A549 (cell line): ENCODE measurements at regions not wholly inside any gene's neighbourhood (a gene's known extent, or its start where the extent isn't known, plus 50 kb on each side); places are given as distances from the start of the nearest gene placed in this dataset.

ENCODE experiments used
- BCL3 ChIP-seq: fragments of >200 bp; sonication (Bioruptor Twin); formaldehyde crosslinking; IDR thresholded peaks from 3 replicates; pipeline ENCODE4 v1.6.1; 2016
- CTCF ChIP-seq: fragments of >200 bp; sonication (Bioruptor Twin); formaldehyde crosslinking; IDR thresholded peaks from 3 replicates; pipeline ENCODE4 v1.5.1; 2016
- EP300 ChIP-seq, 2 experiments: fragments of >200 bp; sonication (Bioruptor Twin); formaldehyde crosslinking; IDR thresholded peaks; 2 replicates in 1 of 2; 3 replicates in 1 of 2; pipeline ENCODE4 v1.6.1; 2016 to 2017
- NPAS2 ChIP-seq: fragments of 250-450 bp; sonication (Bioruptor Pico); IDR thresholded peaks from 2 replicates; pipeline ENCODE4 v1.8.0; 2022; ENCODE audit warnings: mild to moderate bottlenecking, moderate library complexity, borderline replicate concordance
- POLR2A ChIP-seq: IDR thresholded peaks from 2 replicates; pipeline ENCODE4 v1.6.1; 2012; ENCODE audit warnings: mild to moderate bottlenecking, low read length
- USF2 ChIP-seq: fragments of 450-650 bp; IDR thresholded peaks from 2 replicates; pipeline ENCODE4 v1.6.1; 2014; ENCODE audit warnings: antibody characterized with exemption

- TF ChIP-seq CTCF: no peak
- TF ChIP-seq POLR2A: no peak
- no peak for TF ChIP-seq BCL3
- no peak for TF ChIP-seq USF2
- TF ChIP-seq EP300 (IDR thresholded peaks at IDR 0.05): no peak
- TF ChIP-seq NPAS2 (CRISPR knock-in tag): no peak
Measured at GRCh38 chr5:89179731-89180130, 296.7 kb upstream of the MEF2C start.
